CD1c-positive myeloid dendritic cell (primary cell): ENCODE measurements at regions not wholly inside any gene's neighbourhood (a gene's known extent, or its start where the extent isn't known, plus 50 kb on each side); places are given as distances from the start of the nearest gene placed in this dataset.

Source experiments
- DNase-seq: peaks from one replicate; pipeline ENCODE4 v3.0.0-alpha.2; 2016; ENCODE audit errors: extremely low spot score

- DNase-seq: no peak
These were observed 585.1 kb downstream of the TLE4 start for GRCh38 chr9:80156756-80157472.

DNA sequence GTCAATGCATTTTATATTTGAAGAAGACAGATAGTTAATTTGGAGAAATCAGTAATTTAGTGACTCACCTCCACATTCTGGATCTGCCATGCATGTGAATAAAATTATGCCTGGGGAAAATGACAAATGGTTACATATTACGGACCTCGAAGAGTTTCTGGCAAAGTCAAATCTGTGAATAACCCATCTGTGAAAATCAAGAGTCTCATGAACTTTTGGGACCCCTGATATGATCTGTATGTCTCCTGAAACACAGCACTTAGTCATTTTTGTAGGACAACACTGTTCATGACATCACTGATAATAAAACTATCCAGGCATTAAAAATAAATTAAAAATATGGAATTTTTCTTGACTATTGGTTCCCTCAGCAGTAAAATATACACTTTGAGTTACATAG, 584.5 kb downstream of the TLE4 start:
- DNase-seq: no peak

- no peak for DNase-seq
These were observed 576.1 kb downstream of the TLE4 start for GRCh38 chr9:80147866-80148265.

- DNase-seq: no peak
These were observed 574.7 kb downstream of the TLE4 start for GRCh38 chr9:80146466-80146865.

DNA sequence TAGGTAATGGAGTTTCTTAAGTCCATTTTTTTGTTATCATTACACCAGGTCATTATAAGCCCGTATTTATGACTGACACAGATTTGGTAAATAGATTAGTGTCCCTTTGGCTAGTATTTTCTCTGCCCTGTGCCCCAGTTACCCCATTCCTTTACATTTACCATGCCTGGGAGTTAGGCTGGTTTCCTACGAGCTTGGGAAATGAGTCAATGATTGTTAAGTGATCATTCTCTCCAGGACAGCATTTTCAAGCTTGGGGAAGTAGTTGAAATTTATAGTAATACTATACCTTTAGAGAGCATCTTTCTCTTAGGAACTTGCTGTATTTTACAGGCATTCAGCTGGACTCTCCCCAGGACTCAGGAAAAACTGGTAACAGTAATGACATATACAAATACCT, 573.1 kb downstream of the TLE4 start:
- no peak for DNase-seq

GRCh38 chr9:80144406-80144805, 572.6 kb downstream of the TLE4 start:
- DNase-seq: no peak

GRCh38 chr9:80143899-80144298, 572.1 kb downstream of the TLE4 start:
- no peak for DNase-seq

DNA sequence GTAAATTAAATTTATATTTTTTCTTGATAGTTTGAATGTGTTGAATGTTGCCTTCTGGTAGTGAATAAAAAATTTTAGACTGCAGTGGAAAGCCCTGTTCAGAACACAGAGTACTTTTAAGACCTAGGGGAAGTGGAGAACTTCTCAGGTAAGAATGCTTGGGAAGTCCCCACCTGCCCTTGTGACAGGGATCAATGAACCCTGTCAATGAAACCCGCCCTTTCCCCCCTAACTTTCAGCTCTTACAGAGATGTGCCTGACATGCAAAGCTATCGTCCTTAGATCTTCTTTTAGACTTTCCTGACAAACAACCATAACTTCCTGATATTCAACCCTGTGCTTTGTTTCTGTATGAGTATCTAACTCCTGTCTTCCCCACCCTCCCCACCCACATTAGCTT, 562.7 kb downstream of the TLE4 start:
- no peak for DNase-seq

DNA sequence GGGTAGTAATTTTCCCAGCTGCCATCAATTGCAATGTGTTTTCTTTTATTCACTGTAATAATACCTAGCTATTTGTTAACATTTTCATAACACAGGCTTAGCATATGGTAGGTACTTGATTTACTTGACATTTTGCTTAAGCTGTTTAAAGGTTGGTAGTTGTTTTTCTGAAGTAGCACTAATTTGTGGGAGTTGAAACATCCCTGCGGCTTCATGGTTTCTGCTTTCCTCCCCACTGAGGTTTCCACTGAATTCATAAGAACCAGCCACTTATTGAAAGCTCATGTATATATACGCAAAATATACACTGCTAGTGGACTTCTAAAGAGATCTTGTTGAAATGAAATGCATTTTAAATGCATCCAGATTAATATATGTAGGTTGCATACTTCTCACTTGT, 559.9 kb downstream of the TLE4 start:
- DNase-seq: no peak

DNA sequence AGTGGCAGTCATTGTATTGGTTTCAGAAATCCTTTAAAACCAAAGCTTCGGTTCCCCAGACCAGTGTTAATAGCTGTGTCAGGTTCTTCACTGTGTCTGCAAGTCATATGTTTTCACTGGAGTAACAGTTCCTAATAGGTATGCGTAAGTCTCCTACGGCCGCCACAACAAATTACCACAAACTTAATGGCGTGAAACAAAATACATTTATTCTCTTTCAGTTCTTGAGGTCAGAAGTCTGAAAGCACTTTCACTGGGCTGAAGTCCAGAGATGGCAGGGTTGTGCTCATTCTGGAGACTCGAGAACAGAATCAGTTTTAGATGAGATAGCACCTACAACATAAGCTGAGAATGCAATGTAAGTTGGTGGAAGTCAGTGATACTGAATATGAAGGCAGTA, 556.2 kb downstream of the TLE4 start:
- no peak for DNase-seq

DNA sequence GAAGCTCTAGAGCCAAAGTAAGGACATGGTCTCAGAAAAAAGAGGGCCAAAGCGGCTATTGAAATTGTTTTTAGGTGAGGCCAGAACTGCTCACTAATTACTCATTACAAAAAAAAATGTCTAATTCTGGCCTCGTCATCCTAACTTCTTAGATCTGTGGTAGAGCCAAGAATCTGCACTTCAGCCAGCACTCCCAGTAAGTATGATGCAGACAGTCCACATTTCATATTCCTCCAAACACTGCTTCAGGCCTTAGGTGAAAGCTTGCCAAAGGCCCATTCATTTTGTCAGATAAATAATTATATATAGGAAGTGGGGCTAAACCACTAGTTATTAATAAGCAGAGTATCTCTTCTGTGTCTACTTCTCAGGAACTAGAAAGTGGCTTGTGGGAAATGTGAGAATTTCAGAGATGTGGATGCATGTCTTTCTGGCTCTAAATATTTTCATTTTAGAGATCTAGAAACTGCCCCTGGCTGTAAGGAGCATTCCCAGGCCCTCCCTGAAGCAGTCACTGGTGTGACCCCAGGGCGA, 554.0 kb downstream of the TLE4 start:
- no peak for DNase-seq

DNA sequence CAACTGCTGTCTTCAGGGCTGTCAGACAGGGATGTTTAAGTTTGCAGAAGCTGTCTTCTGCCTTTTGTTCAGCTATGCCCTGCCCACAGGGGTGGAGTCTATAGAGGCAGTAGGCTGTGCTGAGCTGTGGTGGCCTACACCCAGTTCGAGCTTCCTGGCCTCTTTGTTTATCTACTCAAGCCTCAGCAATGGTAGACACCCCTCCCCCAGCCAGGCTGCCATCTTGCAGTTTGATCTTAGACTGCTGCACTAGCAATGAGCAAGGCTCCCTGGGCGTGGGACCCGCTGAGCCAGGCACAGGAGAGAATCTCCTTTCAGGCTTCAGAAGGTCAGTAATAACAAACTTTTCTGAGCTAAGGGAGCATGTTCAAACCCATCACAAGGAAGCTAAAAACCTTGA, 545.3 kb downstream of the TLE4 start:
- DNase-seq: no peak

GRCh38 chr9:80114241-80114640, 542.5 kb downstream of the TLE4 start:
- DNase-seq: no peak

- no peak for DNase-seq
These were observed 536.3 kb downstream of the TLE4 start for GRCh38 chr9:80107931-80108660.

DNA sequence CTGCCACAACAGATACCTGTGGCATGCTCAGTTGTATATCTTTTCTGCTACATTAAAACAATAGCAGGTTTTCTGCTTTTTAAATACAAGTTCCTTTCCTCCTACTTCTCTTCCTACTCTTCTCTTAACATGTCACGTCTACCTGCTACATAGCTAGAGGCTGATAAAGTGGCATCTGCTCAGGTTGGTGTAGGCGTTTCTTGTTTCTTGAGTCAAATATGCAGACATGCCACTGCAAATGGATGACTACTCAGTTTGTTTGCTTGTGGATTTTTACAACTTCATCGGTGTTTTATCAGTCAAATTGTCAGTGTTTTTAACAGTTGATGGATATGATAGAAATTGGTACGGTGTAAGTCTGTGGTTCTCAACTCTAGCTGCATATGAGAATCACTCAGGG, 525.7 kb downstream of the TLE4 start:
- DNase-seq: no peak

GRCh38 chr9:80094176-80094771, 522.5 kb downstream of the TLE4 start:
- DNase-seq: no peak

- no peak for DNase-seq
These were observed 521.9 kb downstream of the TLE4 start for GRCh38 chr9:80093695-80094094.

- no peak for DNase-seq
These were observed 519.8 kb downstream of the TLE4 start for GRCh38 chr9:80091526-80091925.

DNA sequence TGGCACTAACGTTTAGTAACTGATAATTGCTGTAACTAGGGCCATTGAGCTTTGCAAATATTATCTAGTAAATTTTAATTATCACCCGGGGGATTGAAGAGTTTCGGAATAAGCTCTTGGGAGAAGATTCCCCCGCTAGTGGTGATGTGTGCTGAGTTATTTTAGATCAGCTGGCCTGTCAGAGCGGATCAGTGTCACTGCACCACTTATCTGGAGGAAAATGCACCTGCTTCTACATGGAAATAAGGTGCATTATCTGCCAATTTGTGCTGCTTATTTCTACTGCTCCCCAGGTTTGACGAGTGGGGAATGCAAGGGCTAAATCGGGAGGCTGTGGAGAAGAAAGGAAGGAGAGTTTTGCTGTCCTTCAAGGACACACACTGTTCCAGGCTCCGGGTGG, 518.6 kb downstream of the TLE4 start:
- DNase-seq: no peak

GRCh38 chr9:80086822-80087345, 515.1 kb downstream of the TLE4 start:
- DNase-seq: no peak

- DNase-seq: no peak
These were observed 514.6 kb downstream of the TLE4 start for GRCh38 chr9:80086386-80086785.

GRCh38 chr9:80085668-80086067, 513.9 kb downstream of the TLE4 start:
- no peak for DNase-seq

- no peak for DNase-seq
These were observed 510.4 kb downstream of the TLE4 start for GRCh38 chr9:80082213-80082612.
